ENCODE measurements at regions not wholly inside any gene's neighbourhood (a gene's known extent, or its start where the extent isn't known, plus 50 kb on each side); places are given as distances from the start of the nearest gene placed in this dataset.
A peak's percentile ranks its signal among the peaks of the same experiment; 100 is the strongest.
"Not testable (repeated sequence)": the region's sequence is repeated elsewhere in the genome, so short reads cannot be mapped to it uniquely, and the experiment has no call there.

GRCh38 chr6:58047389-58047788 lies 730.0 kb downstream of the PRIM2 start:
- CTCF ChIA-PET (ENCODE audit: low intra/inter-chr PET ratio, low total read pairs); intact Hi-C loops (cut with micrococcal nuclease; ENCODE audit: unreplicated experiment); H3K27me3 ChIP-seq (ENCODE audit: control insufficient read depth in 1 of 2, insufficient read depth in 2 of 2, low read length in 2 of 2); POLR2A ChIA-PET; H3K4me1 ChIP-seq (ENCODE audit: insufficient read depth, low read length); in situ Hi-C loops (cut with HindIII; ENCODE audit: extremely low pct_ligation_motif_present, low pct_unique_long_range_greater_than_20kb); H3K4me3 ChIP-seq (replicated peaks in 1 of 3; ENCODE audit: insufficient read depth in 1 of 3, low read depth in 2 of 3, low read length in 3 of 3); H3K9me3 ChIP-seq (ENCODE audit: low read length); H4K20me1 ChIP-seq (ENCODE audit: insufficient read depth, low read length); ATAC-seq; DNase-seq (ENCODE audit: low spot score); H2AFZ ChIP-seq (ENCODE audit: low read length); FAIRE-seq; H3K36me3 ChIP-seq (replicated peaks in 1 of 2; ENCODE audit: control insufficient read depth in 1 of 2, insufficient read depth in 2 of 2, low read length in 2 of 2); H3K27ac ChIP-seq (ENCODE audit: extremely low read length, insufficient read depth, low read length); H3K79me2 ChIP-seq (ENCODE audit: insufficient read depth, low read length); BruUV-seq (replicated peaks); H3K4me2 ChIP-seq (ENCODE audit: low read depth, low read length); H3K9ac ChIP-seq (ENCODE audit: insufficient read depth, low read depth, low read length): not testable (repeated sequence)
- WGBS (ENCODE audit: low lambda C conversion rate), result 0% methylated on average over 3 of the region's 3 CpGs

GRCh38 chr6:58047865-58048264 lies 730.4 kb downstream of the PRIM2 start:
- H3K9ac ChIP-seq (ENCODE audit: insufficient read depth, low read depth, low read length); POLR2A ChIA-PET; H4K20me1 ChIP-seq (ENCODE audit: insufficient read depth, low read length); H3K4me3 ChIP-seq (replicated peaks in 1 of 3; ENCODE audit: insufficient read depth in 1 of 3, low read depth in 2 of 3, low read length in 3 of 3); intact Hi-C loops (cut with micrococcal nuclease; ENCODE audit: unreplicated experiment); H3K27ac ChIP-seq (ENCODE audit: extremely low read length, insufficient read depth, low read length); in situ Hi-C loops (cut with HindIII; ENCODE audit: extremely low pct_ligation_motif_present, low pct_unique_long_range_greater_than_20kb); H3K4me1 ChIP-seq (ENCODE audit: insufficient read depth, low read length); H3K4me2 ChIP-seq (ENCODE audit: low read depth, low read length); CTCF ChIA-PET (ENCODE audit: low intra/inter-chr PET ratio, low total read pairs); FAIRE-seq; H3K79me2 ChIP-seq (ENCODE audit: insufficient read depth, low read length); H2AFZ ChIP-seq (ENCODE audit: low read length); H3K9me3 ChIP-seq (ENCODE audit: low read length); H3K36me3 ChIP-seq (replicated peaks in 1 of 2; ENCODE audit: control insufficient read depth in 1 of 2, insufficient read depth in 2 of 2, low read length in 2 of 2); H3K27me3 ChIP-seq (ENCODE audit: control insufficient read depth in 1 of 2, insufficient read depth in 2 of 2, low read length in 2 of 2); DNase-seq (ENCODE audit: low spot score); BruUV-seq (replicated peaks): not testable (repeated sequence)
- TF ChIP-seq CTCF (CRISPR knock-in tag; IDR thresholded peaks at IDR 0.05) (peak; percentile 16; the same call in 1 of the 2 replicates), STAG1 (CRISPR knock-in tag; IDR thresholded peaks at IDR 0.05) (peak; percentile 31; the same call in 1 of the 2 replicates)
- peak; percentile 43; the same call in 1 of the 3 replicates for ATAC-seq
- 4% methylated on average over 2 of the region's 2 CpGs for WGBS (ENCODE audit: low lambda C conversion rate)

GRCh38 chr6:58055465-58056176 lies 738.2 kb downstream of the PRIM2 start:
- DNase-seq (ENCODE audit: low spot score); H3K27me3 ChIP-seq (ENCODE audit: control insufficient read depth in 1 of 2, insufficient read depth in 2 of 2, low read length in 2 of 2); ATAC-seq; H2AFZ ChIP-seq (ENCODE audit: low read length); H3K9me3 ChIP-seq (ENCODE audit: low read length); POLR2A ChIA-PET; H3K36me3 ChIP-seq (replicated peaks in 1 of 2; ENCODE audit: control insufficient read depth in 1 of 2, insufficient read depth in 2 of 2, low read length in 2 of 2); FAIRE-seq; H3K4me1 ChIP-seq (ENCODE audit: insufficient read depth, low read length); intact Hi-C loops (cut with micrococcal nuclease; ENCODE audit: unreplicated experiment); H3K4me3 ChIP-seq (replicated peaks in 1 of 3; ENCODE audit: insufficient read depth in 1 of 3, low read depth in 2 of 3, low read length in 3 of 3); H3K27ac ChIP-seq (ENCODE audit: extremely low read length, insufficient read depth, low read length); in situ Hi-C loops (cut with HindIII; ENCODE audit: extremely low pct_ligation_motif_present, low pct_unique_long_range_greater_than_20kb); H4K20me1 ChIP-seq (ENCODE audit: insufficient read depth, low read length); H3K4me2 ChIP-seq (ENCODE audit: low read depth, low read length); H3K9ac ChIP-seq (ENCODE audit: insufficient read depth, low read depth, low read length); BruUV-seq (replicated peaks); CTCF ChIA-PET (ENCODE audit: low intra/inter-chr PET ratio, low total read pairs); H3K79me2 ChIP-seq (ENCODE audit: insufficient read depth, low read length): not testable (repeated sequence)
- WGBS (ENCODE audit: low lambda C conversion rate), result 20% methylated on average over 5 of the region's 6 CpGs

- ATAC-seq; H3K9ac ChIP-seq (ENCODE audit: insufficient read depth, low read depth, low read length); in situ Hi-C loops (cut with HindIII; ENCODE audit: extremely low pct_ligation_motif_present, low pct_unique_long_range_greater_than_20kb); FAIRE-seq; H3K27ac ChIP-seq (ENCODE audit: extremely low read length, insufficient read depth, low read length); H4K20me1 ChIP-seq (ENCODE audit: insufficient read depth, low read length); DNase-seq (ENCODE audit: low spot score); CTCF ChIA-PET (ENCODE audit: low intra/inter-chr PET ratio, low total read pairs); H3K79me2 ChIP-seq (ENCODE audit: insufficient read depth, low read length); H3K9me3 ChIP-seq (ENCODE audit: low read length); intact Hi-C loops (cut with micrococcal nuclease; ENCODE audit: unreplicated experiment); H3K4me3 ChIP-seq (replicated peaks in 1 of 3; ENCODE audit: insufficient read depth in 1 of 3, low read depth in 2 of 3, low read length in 3 of 3); H2AFZ ChIP-seq (ENCODE audit: low read length); H3K36me3 ChIP-seq (replicated peaks in 1 of 2; ENCODE audit: control insufficient read depth in 1 of 2, insufficient read depth in 2 of 2, low read length in 2 of 2); H3K4me2 ChIP-seq (ENCODE audit: low read depth, low read length); BruUV-seq (replicated peaks); POLR2A ChIA-PET; H3K27me3 ChIP-seq (ENCODE audit: control insufficient read depth in 1 of 2, insufficient read depth in 2 of 2, low read length in 2 of 2); H3K4me1 ChIP-seq (ENCODE audit: insufficient read depth, low read length): not testable (repeated sequence)
- 4% methylated on average over 1 of the region's 1 CpG for WGBS (ENCODE audit: low lambda C conversion rate)
Observed at GRCh38 chr6:58059701-58060100, 742.3 kb downstream of the PRIM2 start.

Data from HepG2 (cell line).